Stimulated activated memory B cell treated with anti-CD40 and anti-IgM and Interleukin-4, amounts not matched to agents 10 μg/mL and 1 μg/mL and 100 μg/mL, for 72 hours (primary cell): ENCODE measurements at regions not wholly inside any gene's neighbourhood (a gene's known extent, or its start where the extent isn't known, plus 50 kb on each side); places are given as distances from the start of the nearest gene placed in this dataset.
"Not testable (repeated sequence)": the region's sequence is repeated elsewhere in the genome, so short reads cannot be mapped to it uniquely, and the experiment has no call there.

Experiments
- ATAC-seq: fragments of 150-1000 bp; cut with Tn5 transposase; 2 replicates; pipeline ENCODE4 v1.10.0; 2021
- H3K27ac Mint-ChIP-seq: one replicate; pipeline ENCODE4 v1.8.0; 2022; ENCODE audit warnings: mild to moderate bottlenecking, mixed read lengths
- H3K27me3 Mint-ChIP-seq: one replicate; pipeline ENCODE4 v1.8.0; 2022; ENCODE audit warnings: mixed read lengths
- H3K36me3 Mint-ChIP-seq: one replicate; pipeline ENCODE4 v1.8.0; 2022; ENCODE audit warnings: mixed read lengths
- H3K4me1 Mint-ChIP-seq: one replicate; pipeline ENCODE4 v1.8.0; 2022; ENCODE audit warnings: mixed read lengths
- H3K4me3 Mint-ChIP-seq: one replicate; pipeline ENCODE4 v1.8.0; 2022; ENCODE audit warnings: mild to moderate bottlenecking, moderate library complexity, mixed read lengths
- H3K9me3 Mint-ChIP-seq: one replicate; pipeline ENCODE4 v1.8.0; 2022; ENCODE audit warnings: mixed read lengths

- H3K27me3 Mint-ChIP-seq: no peaks in the 10 kb centered on the region
- no peaks in the 10 kb centered on the region for H3K4me1 Mint-ChIP-seq
- no peaks in the 10 kb centered on the region for H3K36me3 Mint-ChIP-seq
- ATAC-seq: no peak
- H3K9me3 Mint-ChIP-seq: peaks cover 2% of the 10 kb centered on the region
- no peak overlapping the region for H3K27ac Mint-ChIP-seq
- H3K4me3 Mint-ChIP-seq: no peak overlapping the region
Measured at GRCh38 chr10:81192221-81192788, 654.6 kb downstream of the SH2D4B start.

- no peaks in the 10 kb centered on the region for H3K36me3 Mint-ChIP-seq
- no peak overlapping the region for H3K4me3 Mint-ChIP-seq
- no peak for ATAC-seq
Measured at GRCh38 chr10:81200801-81201200, 663.1 kb downstream of the SH2D4B start.

GRCh38 chr10:81207359-81207758 is 667.6 kb upstream of the NRG3 start:
- H3K9me3 Mint-ChIP-seq, H3K27me3 Mint-ChIP-seq, H3K4me1 Mint-ChIP-seq, H3K27ac Mint-ChIP-seq, H3K36me3 Mint-ChIP-seq, H3K4me3 Mint-ChIP-seq, ATAC-seq: not testable (repeated sequence)

More at GRCh38 chr10:81200801-81201200, 663.1 kb downstream of the SH2D4B start:
- Mint-ChIP-seq H3K27me3 (no peaks in the 10 kb centered on the region), H3K27ac (no peak overlapping the region), H3K4me1 (no peaks in the 10 kb centered on the region), H3K9me3 (peaks cover 2% of the 10 kb centered on the region)

GRCh38 chr10:81213370-81213769 is 661.6 kb upstream of the NRG3 start:
- H3K4me3 Mint-ChIP-seq: no peak overlapping the region
- H3K4me1 Mint-ChIP-seq: no peaks in the 10 kb centered on the region
- H3K27ac Mint-ChIP-seq: no peak overlapping the region

GRCh38 chr10:81215498-81215897 is 659.5 kb upstream of the NRG3 start:
- Mint-ChIP-seq H3K27me3 (no peaks in the 10 kb centered on the region), H3K4me3 (no peak overlapping the region), H3K27ac (no peak overlapping the region), H3K4me1 (no peaks in the 10 kb centered on the region), H3K9me3 (peaks cover 2% of the 10 kb centered on the region), H3K36me3 (no peaks in the 10 kb centered on the region)
- ATAC-seq: no peak

More at GRCh38 chr10:81213370-81213769, 661.6 kb upstream of the NRG3 start:
- no peak for ATAC-seq
- Mint-ChIP-seq H3K9me3 (peaks cover 2% of the 10 kb centered on the region), H3K27me3 (no peaks in the 10 kb centered on the region), H3K36me3 (no peaks in the 10 kb centered on the region)

GRCh38 chr10:81216949-81217348 is 658.0 kb upstream of the NRG3 start:
- Mint-ChIP-seq H3K4me1 (no peaks in the 10 kb centered on the region), H3K27ac (no peak overlapping the region), H3K36me3 (no peaks in the 10 kb centered on the region), H3K4me3 (no peak overlapping the region), H3K27me3 (no peaks in the 10 kb centered on the region), H3K9me3 (peaks cover 2% of the 10 kb centered on the region)
- ATAC-seq: no peak

GRCh38 chr10:81218307-81218706 is 656.7 kb upstream of the NRG3 start:
- H3K4me1 Mint-ChIP-seq: no peaks in the 10 kb centered on the region
- H3K9me3 Mint-ChIP-seq: peaks cover 5% of the 10 kb centered on the region
- no peak for ATAC-seq
- H3K4me3 Mint-ChIP-seq: no peak overlapping the region
- H3K36me3 Mint-ChIP-seq: no peaks in the 10 kb centered on the region
- H3K27me3 Mint-ChIP-seq: no peaks in the 10 kb centered on the region
- no peak overlapping the region for H3K27ac Mint-ChIP-seq

GRCh38 chr10:81219758-81220157 is 655.2 kb upstream of the NRG3 start:
- no peak overlapping the region for H3K27ac Mint-ChIP-seq
- peaks cover 5% of the 10 kb centered on the region for H3K9me3 Mint-ChIP-seq
- H3K4me1 Mint-ChIP-seq: no peaks in the 10 kb centered on the region
- no peak overlapping the region for H3K4me3 Mint-ChIP-seq
- H3K27me3 Mint-ChIP-seq: no peaks in the 10 kb centered on the region
- no peak for ATAC-seq
- no peaks in the 10 kb centered on the region for H3K36me3 Mint-ChIP-seq

GRCh38 chr10:81248886-81249285 is 626.1 kb upstream of the NRG3 start:
- Mint-ChIP-seq H3K4me1 (no peaks in the 10 kb centered on the region), H3K4me3 (no peak overlapping the region), H3K36me3 (no peaks in the 10 kb centered on the region), H3K27ac (no peak overlapping the region), H3K27me3 (no peaks in the 10 kb centered on the region), H3K9me3 (no peaks in the 10 kb centered on the region)
- no peak for ATAC-seq

GRCh38 chr10:81251457-81252115 is 623.4 kb upstream of the NRG3 start:
- no peak for ATAC-seq
- H3K9me3 Mint-ChIP-seq: peaks cover 4% of the 10 kb centered on the region
- H3K36me3 Mint-ChIP-seq: no peaks in the 10 kb centered on the region
- no peak overlapping the region for H3K27ac Mint-ChIP-seq
- H3K27me3 Mint-ChIP-seq: no peaks in the 10 kb centered on the region
- no peaks in the 10 kb centered on the region for H3K4me1 Mint-ChIP-seq
- no peak overlapping the region for H3K4me3 Mint-ChIP-seq

GRCh38 chr10:81264991-81265390 is 610.0 kb upstream of the NRG3 start:
- not testable (repeated sequence) for H3K9me3 Mint-ChIP-seq, H3K27ac Mint-ChIP-seq, ATAC-seq, H3K4me1 Mint-ChIP-seq, H3K27me3 Mint-ChIP-seq, H3K4me3 Mint-ChIP-seq, H3K36me3 Mint-ChIP-seq

- Mint-ChIP-seq H3K4me1 (no peaks in the 10 kb centered on the region), H3K4me3 (no peak overlapping the region), H3K27me3 (no peaks in the 10 kb centered on the region), H3K9me3 (no peaks in the 10 kb centered on the region), H3K27ac (no peak overlapping the region), H3K36me3 (no peaks in the 10 kb centered on the region)
- ATAC-seq: no peak
Measured at GRCh38 chr10:81270051-81270450, 604.9 kb upstream of the NRG3 start.

- Mint-ChIP-seq H3K4me3 (no peak overlapping the region), H3K36me3 (no peaks in the 10 kb centered on the region), H3K27me3 (no peaks in the 10 kb centered on the region), H3K4me1 (no peaks in the 10 kb centered on the region), H3K9me3 (peaks cover 6% of the 10 kb centered on the region), H3K27ac (no peak overlapping the region)
- no peak for ATAC-seq
Measured at GRCh38 chr10:81280497-81281479, 594.2 kb upstream of the NRG3 start.

GRCh38 chr10:81288544-81288943 is 586.5 kb upstream of the NRG3 start:
- Mint-ChIP-seq H3K4me3 (no peak overlapping the region), H3K27ac (no peak overlapping the region), H3K4me1 (no peaks in the 10 kb centered on the region), H3K36me3 (no peaks in the 10 kb centered on the region), H3K27me3 (no peaks in the 10 kb centered on the region), H3K9me3 (peaks cover 2% of the 10 kb centered on the region)
- no peak for ATAC-seq

GRCh38 chr10:81297292-81297691 is 577.7 kb upstream of the NRG3 start:
- no peak for ATAC-seq
- Mint-ChIP-seq H3K4me1 (no peaks in the 10 kb centered on the region), H3K27me3 (no peaks in the 10 kb centered on the region), H3K9me3 (peaks cover 6% of the 10 kb centered on the region), H3K36me3 (no peaks in the 10 kb centered on the region), H3K4me3 (no peak overlapping the region), H3K27ac (no peak overlapping the region)
